Caco-2 (cell line): ENCODE measurements at regions not wholly inside any gene's neighbourhood (a gene's known extent, or its start where the extent isn't known, plus 50 kb on each side); places are given as distances from the start of the nearest gene placed in this dataset.

Experiments
- BruUV-seq: library from RNA; stranded (reverse); fragments of 400-500 nt; replicated peaks from 2 replicates; lab custom pipeline; 2021; lab: Mats Ljungman, UMichigan
- CTCF ChIA-PET: fragments of 300-600 bp; sonication (Branson Sonifier 250); formaldehyde crosslinking; loops from one replicate; lab custom pipeline; 2022; ENCODE audit warnings: antibody characterized with exemption; lab: Charles Lee
- POLR2A ChIA-PET: fragments of 300-600 bp; sonication (Branson Sonifier 250); formaldehyde crosslinking; loops from one replicate; lab custom pipeline; 2022; ENCODE audit warnings: antibody characterized with exemption; lab: Charles Lee
- DNase-seq, 2 experiments: peaks; one replicate each; pipeline versions ENCODE4 v3.0.0 to v3.0.0-alpha.2; 2020 to 2022
- H3K27me3 ChIP-seq: replicated peaks from 2 replicates; pipeline ENCODE4 v1.6.0; 2011; ENCODE audit warnings: low read length; ENCODE audit not compliant: control insufficient read depth, insufficient read depth
- H3K36me3 ChIP-seq: 2 replicates; pipeline ENCODE4 v1.5.1; 2011; ENCODE audit warnings: low read length; ENCODE audit not compliant: control insufficient read depth, insufficient read depth
- H3K4me1 ChIP-seq: fragments of 250-450 bp; sonication (Bioruptor Pico); 2 replicates; pipeline ENCODE4 v1.5.1; 2020; ENCODE audit warnings: mild to moderate bottlenecking
- H3K4me3 ChIP-seq: 2 replicates; pipeline ENCODE4 v1.5.1; 2011; ENCODE audit warnings: low read depth, mild to moderate bottlenecking, control low read depth, low read length
- H3K9me3 ChIP-seq: fragments of 250-450 bp; sonication (Bioruptor Pico); 2 replicates; pipeline ENCODE4 v1.5.1; 2020; ENCODE audit warnings: mild to moderate bottlenecking, moderate library complexity
- H3K27ac Mint-ChIP-seq: one replicate; pipeline ENCODE4 v1.8.0; 2022; ENCODE audit warnings: mixed read lengths; ENCODE audit not compliant: unreplicated experiment
- H3K27me3 Mint-ChIP-seq: one replicate; pipeline ENCODE4 v1.8.0; 2022; ENCODE audit warnings: mixed read lengths; ENCODE audit not compliant: insufficient read depth, unreplicated experiment
- H3K36me3 Mint-ChIP-seq: one replicate; pipeline ENCODE4 v1.8.0; 2022; ENCODE audit warnings: mild to moderate bottlenecking, mixed read lengths; ENCODE audit not compliant: insufficient read depth, unreplicated experiment
- H3K4me1 Mint-ChIP-seq: one replicate; pipeline ENCODE4 v1.8.0; 2022; ENCODE audit warnings: low read depth, mixed read lengths; ENCODE audit not compliant: unreplicated experiment
- H3K4me3 Mint-ChIP-seq: one replicate; pipeline ENCODE4 v1.8.0; 2022; ENCODE audit warnings: mild to moderate bottlenecking, moderate library complexity, mixed read lengths; ENCODE audit not compliant: unreplicated experiment
- H3K9me3 Mint-ChIP-seq: one replicate; pipeline ENCODE4 v1.8.0; 2022; ENCODE audit warnings: mixed read lengths; ENCODE audit not compliant: unreplicated experiment
- intact Hi-C: fragments of 100-400 bp; cut with micrococcal nuclease; formaldehyde crosslinking; loops from one replicate; pipeline ENCODE4 v1.10.0; 2022; ENCODE audit not compliant: unreplicated experiment
- TF ChIP-seq, protein P1 (sequence below), 2 experiments: fragments of 200-600 bp in 1 of 2; IDR thresholded peaks; 1 replicate in 1 of 2; 2 replicates in 1 of 2; pipeline versions ENCODE4 v1.5.1 to v1.8.0; 2011 to 2022; ENCODE audit warnings: antibody characterized with exemption in 1 of 2, control low read depth in 1 of 2, inconsistent platforms in 1 of 2, low read depth in 1 of 2, low read length in 1 of 2, mild to moderate bottlenecking in 1 of 2, moderate library complexity in 1 of 2; ENCODE audit not compliant: insufficient read depth in 1 of 2, severe bottlenecking in 1 of 2, unreplicated experiment in 1 of 2

DNA sequence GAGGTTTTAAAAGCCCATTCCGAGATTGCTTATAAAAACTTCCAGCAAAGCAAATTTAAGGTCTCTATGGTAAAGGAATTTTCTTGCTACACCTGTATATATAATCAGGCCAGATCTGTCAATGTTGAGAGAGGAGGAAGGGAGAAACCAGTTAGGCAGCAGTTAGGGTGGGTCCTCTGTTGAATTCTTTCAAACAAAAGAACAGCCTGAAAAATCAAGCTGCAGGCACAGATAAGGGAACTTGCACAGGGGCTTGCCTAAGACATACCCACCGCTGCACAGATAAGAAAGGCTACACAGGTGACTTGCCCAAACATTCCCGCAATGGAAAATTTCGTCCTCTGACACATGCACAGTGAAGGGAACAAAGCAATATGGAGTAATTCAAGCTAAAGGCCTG lies 59.8 kb upstream of the IMMP2L start:
- ChIA-PET POLR2A (no interaction called here), CTCF (no interaction called here)
- DNase-seq: peak in 1 of 2 experiments; percentile 43
- Mint-ChIP-seq H3K36me3 (no peaks in the 10 kb centered on the region), H3K27ac (no peak overlapping the region), H3K4me1 (no peaks in the 10 kb centered on the region), H3K4me3 (no peak overlapping the region), H3K27me3 (no peaks in the 10 kb centered on the region), H3K9me3 (no peaks in the 10 kb centered on the region)
- BruUV-seq: no TSS peak
- peaks cover 6% of the 10 kb centered on the region; the same call in 1 of the 2 replicates for H3K9me3 ChIP-seq
- H3K4me3 ChIP-seq: no peak overlapping the region
- H3K36me3 ChIP-seq: no peaks in the 10 kb centered on the region
- TF ChIP-seq, protein P1, sequence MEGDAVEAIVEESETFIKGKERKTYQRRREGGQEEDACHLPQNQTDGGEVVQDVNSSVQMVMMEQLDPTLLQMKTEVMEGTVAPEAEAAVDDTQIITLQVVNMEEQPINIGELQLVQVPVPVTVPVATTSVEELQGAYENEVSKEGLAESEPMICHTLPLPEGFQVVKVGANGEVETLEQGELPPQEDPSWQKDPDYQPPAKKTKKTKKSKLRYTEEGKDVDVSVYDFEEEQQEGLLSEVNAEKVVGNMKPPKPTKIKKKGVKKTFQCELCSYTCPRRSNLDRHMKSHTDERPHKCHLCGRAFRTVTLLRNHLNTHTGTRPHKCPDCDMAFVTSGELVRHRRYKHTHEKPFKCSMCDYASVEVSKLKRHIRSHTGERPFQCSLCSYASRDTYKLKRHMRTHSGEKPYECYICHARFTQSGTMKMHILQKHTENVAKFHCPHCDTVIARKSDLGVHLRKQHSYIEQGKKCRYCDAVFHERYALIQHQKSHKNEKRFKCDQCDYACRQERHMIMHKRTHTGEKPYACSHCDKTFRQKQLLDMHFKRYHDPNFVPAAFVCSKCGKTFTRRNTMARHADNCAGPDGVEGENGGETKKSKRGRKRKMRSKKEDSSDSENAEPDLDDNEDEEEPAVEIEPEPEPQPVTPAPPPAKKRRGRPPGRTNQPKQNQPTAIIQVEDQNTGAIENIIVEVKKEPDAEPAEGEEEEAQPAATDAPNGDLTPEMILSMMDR (IDR thresholded peaks at IDR 0.05; ENCODE audit: insufficient read depth in 1 of 2, low read depth in 1 of 2, low read length in 1 of 2, severe bottlenecking in 1 of 2, unreplicated experiment in 1 of 2): no peak
- intact Hi-C loops: no loop called here
- no peaks in the 10 kb centered on the region for H3K27me3 ChIP-seq
- H3K4me1 ChIP-seq: 0 out of 2 replicates have a peak, but pooled peaks cover 4% of the 10 kb centered on the region
